Osteoblast (primary cell): ENCODE measurements at regions not wholly inside any gene's neighbourhood (a gene's known extent, or its start where the extent isn't known, plus 50 kb on each side); places are given as distances from the start of the nearest gene placed in this dataset.
"Not testable (repeated sequence)": the region's sequence is repeated elsewhere in the genome, so short reads cannot be mapped to it uniquely, and the experiment has no call there.

Experiments
- DNase-seq: peaks from one replicate; pipeline ENCODE4 v3.0.0; 2011; ENCODE audit warnings: low spot score, mixed read lengths; ENCODE audit not compliant: insufficient read length; ENCODE audit errors: missing footprints
- H2AFZ ChIP-seq: 2 replicates; pipeline ENCODE4 v1.6.0; 2011; ENCODE audit warnings: mild to moderate bottlenecking, low read length
- H3K27ac ChIP-seq: 2 replicates; pipeline ENCODE4 v1.5.1; 2011; ENCODE audit warnings: mild to moderate bottlenecking, low read depth, low read length, moderate library complexity
- H3K27me3 ChIP-seq: 2 replicates; pipeline ENCODE4 v1.6.0; 2012; ENCODE audit warnings: mild to moderate bottlenecking, control low read depth, inconsistent platforms, low read length, moderate library complexity; ENCODE audit not compliant: insufficient read depth
- H3K36me3 ChIP-seq: 2 replicates; pipeline ENCODE4 v1.5.1; 2011; ENCODE audit warnings: mild to moderate bottlenecking, low read length, control low read depth, moderate library complexity; ENCODE audit not compliant: insufficient read depth
- H3K4me1 ChIP-seq: 2 replicates; pipeline ENCODE4 v1.5.1; 2011; ENCODE audit warnings: mild to moderate bottlenecking, low read length, control low read depth, moderate library complexity; ENCODE audit not compliant: insufficient read depth
- H3K4me2 ChIP-seq: 2 replicates; pipeline ENCODE4 v1.6.0; 2011; ENCODE audit warnings: mild to moderate bottlenecking, low read length; ENCODE audit not compliant: insufficient read depth
- H3K4me3 ChIP-seq: fragments of 200-600 bp; sonication (generic); 3 replicates; pipeline ENCODE4 v1.5.1; 2012; ENCODE audit warnings: mild to moderate bottlenecking, low read length, inconsistent platforms; ENCODE audit not compliant: insufficient read depth
- H3K79me2 ChIP-seq: 2 replicates; pipeline ENCODE4 v1.6.0; 2012; ENCODE audit warnings: mild to moderate bottlenecking, low read length, control low read depth, inconsistent platforms; ENCODE audit not compliant: insufficient read depth
- H3K9me3 ChIP-seq: 2 replicates; pipeline ENCODE4 v1.5.1; 2011; ENCODE audit warnings: low read depth, low read length, control low read depth
- H4K20me1 ChIP-seq: 2 replicates; pipeline ENCODE4 v1.6.0; 2012; ENCODE audit warnings: mild to moderate bottlenecking, low read length, control low read depth; ENCODE audit not compliant: insufficient read depth
- TF ChIP-seq, protein P1 (sequence below): IDR thresholded peaks from 2 replicates; pipeline ENCODE4 v1.5.1; 2011; ENCODE audit warnings: mild to moderate bottlenecking, low read depth, low read length, moderate library complexity; ENCODE audit errors: extremely low read depth

DNA sequence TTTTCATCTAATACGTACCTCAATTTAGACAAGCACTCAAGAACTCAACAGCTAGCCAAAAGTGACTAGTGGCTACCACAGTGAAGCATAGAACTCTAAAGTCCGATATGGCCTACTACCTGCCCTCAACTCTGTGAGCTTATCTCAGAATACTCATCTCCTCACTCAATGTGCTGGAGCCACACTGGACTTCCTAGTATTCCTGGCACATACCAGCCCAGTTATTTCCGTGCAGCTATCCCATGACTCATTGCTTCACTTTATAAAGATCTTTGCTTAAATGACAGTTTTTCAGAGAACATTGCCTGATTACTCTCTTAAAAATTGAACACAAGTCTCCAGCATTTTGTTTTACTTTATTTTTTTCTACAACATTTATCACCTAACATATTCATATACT lies 524.7 kb downstream of the PYDC2 start:
- DNase-seq: no peak
- Histone ChIP-seq H3K4me1 (no peaks in the 10 kb centered on the region), H3K36me3 (no peaks in the 10 kb centered on the region), H3K27ac (no peak overlapping the region), H3K27me3 (no peaks in the 10 kb centered on the region), H3K79me2 (no peaks in the 10 kb centered on the region), H3K4me3 (no peak overlapping the region), H3K9me3 (no peaks in the 10 kb centered on the region), H2AFZ (no peak overlapping the region), H3K4me2 (no peak overlapping the region), H4K20me1 (no peaks in the 10 kb centered on the region)
- TF ChIP-seq, protein P1, sequence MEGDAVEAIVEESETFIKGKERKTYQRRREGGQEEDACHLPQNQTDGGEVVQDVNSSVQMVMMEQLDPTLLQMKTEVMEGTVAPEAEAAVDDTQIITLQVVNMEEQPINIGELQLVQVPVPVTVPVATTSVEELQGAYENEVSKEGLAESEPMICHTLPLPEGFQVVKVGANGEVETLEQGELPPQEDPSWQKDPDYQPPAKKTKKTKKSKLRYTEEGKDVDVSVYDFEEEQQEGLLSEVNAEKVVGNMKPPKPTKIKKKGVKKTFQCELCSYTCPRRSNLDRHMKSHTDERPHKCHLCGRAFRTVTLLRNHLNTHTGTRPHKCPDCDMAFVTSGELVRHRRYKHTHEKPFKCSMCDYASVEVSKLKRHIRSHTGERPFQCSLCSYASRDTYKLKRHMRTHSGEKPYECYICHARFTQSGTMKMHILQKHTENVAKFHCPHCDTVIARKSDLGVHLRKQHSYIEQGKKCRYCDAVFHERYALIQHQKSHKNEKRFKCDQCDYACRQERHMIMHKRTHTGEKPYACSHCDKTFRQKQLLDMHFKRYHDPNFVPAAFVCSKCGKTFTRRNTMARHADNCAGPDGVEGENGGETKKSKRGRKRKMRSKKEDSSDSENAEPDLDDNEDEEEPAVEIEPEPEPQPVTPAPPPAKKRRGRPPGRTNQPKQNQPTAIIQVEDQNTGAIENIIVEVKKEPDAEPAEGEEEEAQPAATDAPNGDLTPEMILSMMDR: no peak

GRCh38 chr3:191987831-191988350 lies 526.9 kb downstream of the PYDC2 start:
- Histone ChIP-seq H3K4me3 (no peak overlapping the region), H3K4me1 (no peaks in the 10 kb centered on the region), H3K4me2 (no peak overlapping the region), H3K36me3 (no peaks in the 10 kb centered on the region), H4K20me1 (no peaks in the 10 kb centered on the region), H3K27ac (no peak overlapping the region), H2AFZ (no peak overlapping the region), H3K79me2 (no peaks in the 10 kb centered on the region), H3K27me3 (no peaks in the 10 kb centered on the region), H3K9me3 (no peaks in the 10 kb centered on the region)
- TF ChIP-seq, protein P1: no peak
- DNase-seq: no peak

- H3K79me2 ChIP-seq, H4K20me1 ChIP-seq, H2AFZ ChIP-seq, H3K4me2 ChIP-seq, H3K36me3 ChIP-seq, H3K27ac ChIP-seq, H3K9me3 ChIP-seq, DNase-seq, H3K4me3 ChIP-seq, H3K4me1 ChIP-seq, H3K27me3 ChIP-seq: not testable (repeated sequence)
Observed at GRCh38 chr3:191993952-191994351, 533.0 kb downstream of the PYDC2 start.

DNA sequence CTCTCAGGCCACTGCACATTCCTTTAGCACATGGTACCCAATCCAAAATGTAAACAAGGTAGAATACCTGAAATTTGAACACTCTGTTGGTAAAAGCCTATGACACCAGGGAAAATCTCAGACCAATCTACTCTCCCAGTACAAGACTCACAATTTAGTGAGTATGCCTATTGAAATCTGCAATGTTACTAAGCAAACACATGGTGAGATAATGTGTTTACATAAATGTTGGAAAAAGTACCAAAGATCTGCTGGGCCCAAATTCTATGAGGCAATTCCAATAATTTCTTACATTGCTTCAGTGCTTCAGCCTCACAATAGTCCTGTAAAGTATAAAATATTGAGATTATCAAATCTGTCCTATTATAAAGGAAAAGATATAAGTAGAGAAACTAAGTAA lies 536.1 kb downstream of the PYDC2 start:
- no peak for DNase-seq
- Histone ChIP-seq H3K4me3 (no peak overlapping the region), H2AFZ (no peak overlapping the region), H3K27me3 (no peaks in the 10 kb centered on the region), H3K79me2 (no peaks in the 10 kb centered on the region), H3K36me3 (no peaks in the 10 kb centered on the region), H3K4me1 (no peaks in the 10 kb centered on the region), H3K9me3 (no peaks in the 10 kb centered on the region), H3K4me2 (no peak overlapping the region), H4K20me1 (no peaks in the 10 kb centered on the region), H3K27ac (no peak overlapping the region)
- TF ChIP-seq, protein P1: no peak
